Jurkat, Clone E6-1 (cell line): ENCODE measurements at regions not wholly inside any gene's neighbourhood (a gene's known extent, or its start where the extent isn't known, plus 50 kb on each side); places are given as distances from the start of the nearest gene placed in this dataset.

ENCODE experiments used
- DNase-seq: peaks from one replicate; pipeline ENCODE4 v3.0.0-alpha.2; 2011; ENCODE audit warnings: low read depth, low spot score
- H3K4me3 ChIP-seq: 2 replicates; pipeline ENCODE4 v1.5.1; 2011; ENCODE audit warnings: mild to moderate bottlenecking, low read length, control low read depth, moderate library complexity

- no peak overlapping the region for H3K4me3 ChIP-seq
- DNase-seq: no peak
Measured at GRCh38 chr16:86383488-86384262, 126.7 kb upstream of the FOXF1 start.

GRCh38 chr16:86384263-86384649 lies 126.1 kb upstream of the FOXF1 start:
- DNase-seq: no peak
- no peak overlapping the region for H3K4me3 ChIP-seq

- no peak for DNase-seq
Measured at GRCh38 chr16:86384980-86385379, 125.3 kb upstream of the FOXF1 start.

GRCh38 chr16:86387468-86388440 lies 122.6 kb upstream of the FOXF1 start:
- no peak for DNase-seq
- H3K4me3 ChIP-seq: no peak overlapping the region

More at GRCh38 chr16:86384980-86385379, 125.3 kb upstream of the FOXF1 start:
- H3K4me3 ChIP-seq: no peak overlapping the region

- no peak overlapping the region for H3K4me3 ChIP-seq
- no peak for DNase-seq
Measured at GRCh38 chr16:86388976-86389375, 121.4 kb upstream of the FOXF1 start.

- H3K4me3 ChIP-seq: no peak overlapping the region
- DNase-seq: no peak
Measured at GRCh38 chr16:86389566-86390328, 120.6 kb upstream of the FOXF1 start.

- no peak overlapping the region for H3K4me3 ChIP-seq
- DNase-seq: no peak
Measured at GRCh38 chr16:86390335-86390734, 120.0 kb upstream of the FOXF1 start.

- H3K4me3 ChIP-seq: no peak overlapping the region
- no peak for DNase-seq
Measured at GRCh38 chr16:86391486-86391885, 118.8 kb upstream of the FOXF1 start.

- DNase-seq: no peak
- H3K4me3 ChIP-seq: no peak overlapping the region
Measured at GRCh38 chr16:86391984-86392383, 118.3 kb upstream of the FOXF1 start.

GRCh38 chr16:86392436-86393152 lies 117.7 kb upstream of the FOXF1 start:
- H3K4me3 ChIP-seq: no peak overlapping the region
- DNase-seq: no peak

- H3K4me3 ChIP-seq: no peak overlapping the region
- DNase-seq: no peak
Measured at GRCh38 chr16:86393907-86394626, 116.3 kb upstream of the FOXF1 start.

- H3K4me3 ChIP-seq: no peak overlapping the region
- DNase-seq: no peak
Measured at GRCh38 chr16:86395477-86395876, 114.8 kb upstream of the FOXF1 start.

GRCh38 chr16:86396422-86396821 lies 113.9 kb upstream of the FOXF1 start:
- no peak overlapping the region for H3K4me3 ChIP-seq
- no peak for DNase-seq

- H3K4me3 ChIP-seq: no peak overlapping the region
- DNase-seq: no peak
Measured at GRCh38 chr16:86396901-86397311, 113.4 kb upstream of the FOXF1 start.

- DNase-seq: no peak
- no peak overlapping the region for H3K4me3 ChIP-seq
Measured at GRCh38 chr16:86398201-86398600, 112.1 kb upstream of the FOXF1 start.

GRCh38 chr16:86398622-86399021 lies 111.7 kb upstream of the FOXF1 start:
- no peak overlapping the region for H3K4me3 ChIP-seq
- DNase-seq: no peak

GRCh38 chr16:86401126-86401525 lies 109.2 kb upstream of the FOXF1 start:
- DNase-seq: no peak
- H3K4me3 ChIP-seq: no peak overlapping the region

- DNase-seq: no peak
- no peak overlapping the region for H3K4me3 ChIP-seq
Measured at GRCh38 chr16:86403085-86403484, 107.2 kb upstream of the FOXF1 start.
